Activated CD4-positive, alpha-beta T cell treated with anti-CD3 and anti-CD28 coated beads for 1 hour (primary cell): ENCODE measurements at regions not wholly inside any gene's neighbourhood (a gene's known extent, or its start where the extent isn't known, plus 50 kb on each side); places are given as distances from the start of the nearest gene placed in this dataset.

Experiments
- DNase-seq: peaks from one replicate; pipeline ENCODE4 v3.0.0-alpha.2; 2020

DNA sequence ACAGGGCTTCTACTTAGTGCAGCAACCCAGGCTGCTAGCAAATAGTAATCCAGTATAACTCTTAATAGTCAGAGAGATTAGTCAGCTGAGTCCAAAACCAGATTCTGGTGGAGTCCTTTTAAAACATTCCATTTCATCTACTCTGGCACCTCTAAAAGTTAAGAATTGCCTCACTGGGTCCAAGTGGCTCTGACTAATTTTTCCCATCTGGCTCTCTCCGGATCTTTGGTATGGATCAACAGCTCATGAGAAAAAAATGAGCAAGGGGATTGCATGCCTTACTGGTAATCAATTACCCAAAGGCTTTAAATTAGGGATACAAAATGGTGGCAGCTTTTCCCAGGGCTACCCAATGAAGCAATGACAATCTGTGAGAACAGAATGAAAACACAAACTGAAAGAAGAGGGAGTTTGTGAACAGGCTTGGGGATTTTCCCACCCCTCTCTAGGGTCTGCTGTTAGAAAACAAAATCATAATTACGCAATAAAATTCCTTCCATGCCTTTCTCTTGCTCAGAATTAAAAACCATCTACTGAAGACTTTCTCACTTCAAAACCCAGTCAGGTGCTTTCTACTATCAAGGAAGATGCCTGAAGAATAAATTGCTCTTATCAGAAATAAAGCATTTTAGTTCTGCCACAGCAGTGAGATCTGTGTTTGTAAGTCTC is 84.6 kb upstream of the PMFBP1 start:
- no peak for DNase-seq

DNA sequence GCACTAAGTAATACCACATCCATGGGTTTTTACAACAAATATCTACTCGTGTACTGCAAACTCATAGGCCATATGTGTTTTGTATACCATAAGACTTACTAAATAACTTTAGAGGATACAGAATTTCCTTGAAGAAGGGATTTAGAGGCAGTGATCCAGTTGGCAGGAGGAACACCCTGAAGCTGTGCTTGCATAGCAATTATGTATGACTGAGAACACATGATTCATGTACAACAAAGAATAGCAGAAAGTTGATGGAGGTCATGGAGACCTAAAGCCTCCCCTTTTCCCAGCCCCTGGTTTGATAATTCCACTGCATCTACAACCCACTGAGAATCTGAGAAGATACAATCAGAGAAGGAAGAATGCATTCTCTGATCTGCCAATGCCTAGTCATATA is 83.8 kb upstream of the PMFBP1 start:
- no peak for DNase-seq

DNA sequence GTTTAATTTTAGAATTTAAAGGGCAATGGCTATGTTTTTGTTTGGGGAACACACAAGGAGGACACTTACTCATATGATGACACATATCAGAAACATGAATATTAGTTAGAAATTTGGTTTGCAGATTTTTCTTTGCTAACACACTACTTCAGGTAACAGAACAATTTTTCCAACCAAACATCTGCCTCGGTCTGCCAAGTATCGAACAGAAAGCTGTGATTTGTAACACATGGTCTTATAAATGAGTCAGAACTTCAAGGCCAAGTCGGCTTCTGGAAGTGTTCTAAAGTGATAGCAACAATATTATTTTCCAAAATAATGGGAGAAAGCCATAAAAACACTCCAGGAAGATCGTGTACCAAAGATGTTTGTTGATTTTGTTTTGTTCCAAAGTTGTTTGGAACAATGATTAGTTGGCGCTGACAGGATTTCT is 75.9 kb upstream of the PMFBP1 start:
- no peak for DNase-seq

DNA sequence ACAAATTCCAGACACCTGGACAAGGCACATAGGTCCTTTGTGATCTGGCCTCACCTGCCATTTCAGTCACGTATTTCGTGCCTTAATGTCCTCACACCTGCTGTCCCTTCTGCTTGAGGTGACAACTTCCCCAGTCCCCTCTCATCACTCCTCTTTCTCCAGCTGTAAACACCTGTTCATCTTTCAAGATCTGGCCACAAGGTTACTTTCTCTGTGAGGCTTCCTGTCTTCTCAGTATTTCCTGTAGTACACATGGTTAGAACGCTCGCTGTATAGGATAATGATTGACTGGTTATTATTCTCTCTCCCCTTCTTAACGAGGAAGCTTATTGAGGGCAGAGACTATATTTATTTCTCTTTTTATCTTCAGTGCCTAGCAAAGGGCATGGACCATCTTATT is 74.5 kb upstream of the PMFBP1 start:
- no peak for DNase-seq

DNA sequence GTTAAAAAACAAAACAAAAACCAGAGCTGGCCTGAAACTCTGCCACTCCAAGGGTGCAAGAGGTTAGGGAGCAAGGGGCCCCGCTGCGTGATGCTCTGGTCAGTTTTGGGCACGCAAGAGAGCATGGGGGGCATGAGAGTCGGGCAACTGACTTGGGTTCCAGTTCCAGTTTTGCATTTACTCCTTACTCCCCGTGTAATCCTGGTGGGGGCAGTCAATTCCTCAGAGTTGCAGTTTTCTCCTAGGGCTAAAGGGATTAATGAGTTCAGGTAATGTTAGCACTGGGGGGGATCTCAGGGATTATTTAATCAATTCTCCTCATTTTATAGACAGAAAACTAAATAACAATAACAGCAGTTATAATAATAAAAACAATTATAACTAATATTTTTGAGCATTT is 72.9 kb upstream of the PMFBP1 start:
- DNase-seq, result no peak

DNA sequence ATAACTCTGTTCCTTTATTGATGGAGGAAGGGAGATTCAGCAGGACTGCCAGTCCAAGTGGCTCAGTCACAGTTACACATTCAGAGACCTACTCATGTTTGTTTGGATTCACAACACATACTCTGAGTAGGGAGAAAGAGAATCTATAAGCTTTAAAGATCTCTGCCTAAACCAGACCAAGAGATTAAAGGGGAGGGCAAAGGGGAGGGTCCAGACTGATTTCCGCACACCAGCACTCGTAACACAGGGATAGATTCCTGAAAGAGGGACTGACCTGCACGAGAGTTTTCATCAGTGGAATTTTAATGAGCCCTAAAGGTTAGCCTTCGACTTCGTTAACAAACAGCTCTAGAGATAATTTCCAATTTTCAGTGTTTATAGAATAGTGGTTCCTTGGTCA is 71.7 kb upstream of the PMFBP1 start:
- DNase-seq, result no peak

DNA sequence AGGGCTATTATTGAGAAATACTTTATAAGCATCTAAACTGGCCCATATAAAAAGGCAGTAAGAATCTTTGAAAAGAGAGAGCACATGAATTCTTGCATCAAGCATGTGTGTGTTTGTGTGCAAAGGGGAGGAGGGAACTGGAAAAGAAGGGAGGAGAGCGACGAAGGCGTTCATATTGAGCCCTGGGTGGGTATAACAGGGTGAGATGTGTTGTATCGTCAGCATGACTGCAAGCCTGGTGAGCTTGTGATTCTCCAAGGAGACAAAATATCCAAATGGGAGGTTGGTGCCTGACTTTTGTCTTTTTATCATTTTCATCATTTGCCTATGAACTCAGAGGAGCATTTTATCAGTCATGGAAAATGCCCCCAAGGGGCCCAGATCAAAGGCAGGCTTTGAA is 70.8 kb upstream of the PMFBP1 start:
- DNase-seq, result no peak

DNA sequence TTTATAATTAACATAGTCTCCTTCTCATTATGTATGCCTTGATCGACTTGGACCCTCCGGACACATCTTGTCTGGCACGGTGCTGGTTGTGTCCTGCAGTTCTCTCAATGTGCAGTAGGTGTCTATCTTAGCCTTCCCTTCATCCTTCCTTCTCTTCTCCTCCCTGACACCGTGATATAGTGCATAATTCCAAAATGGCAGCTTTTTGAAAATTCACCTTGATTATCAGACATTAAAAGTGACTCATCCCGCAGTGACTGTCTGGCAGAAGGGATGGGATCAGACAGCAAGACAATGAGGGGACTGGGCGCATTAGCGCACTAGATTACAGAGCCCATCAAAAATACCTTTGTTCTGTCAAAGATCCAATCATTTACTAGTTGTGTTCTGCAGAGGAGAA is 70.0 kb upstream of the PMFBP1 start:
- DNase-seq, result no peak

DNA sequence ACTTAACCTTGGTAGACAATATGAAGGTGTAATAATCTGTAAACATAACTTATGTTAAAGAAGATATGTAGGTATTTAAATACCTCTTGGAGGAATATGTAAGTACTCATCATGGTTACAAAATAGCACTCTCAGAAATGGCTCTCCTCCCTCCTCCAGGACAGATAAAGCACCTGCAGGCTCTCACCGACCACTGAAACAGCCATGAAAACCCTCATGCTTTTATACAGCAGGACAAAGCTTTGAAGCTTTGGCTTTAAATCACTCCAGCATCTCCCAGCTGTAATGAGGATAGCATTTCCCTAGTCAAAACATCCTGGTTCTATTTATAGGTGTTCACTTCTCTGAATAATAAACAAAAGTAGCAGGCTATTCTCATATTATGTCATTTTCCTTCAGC is 69.1 kb upstream of the PMFBP1 start:
- no peak for DNase-seq

DNA sequence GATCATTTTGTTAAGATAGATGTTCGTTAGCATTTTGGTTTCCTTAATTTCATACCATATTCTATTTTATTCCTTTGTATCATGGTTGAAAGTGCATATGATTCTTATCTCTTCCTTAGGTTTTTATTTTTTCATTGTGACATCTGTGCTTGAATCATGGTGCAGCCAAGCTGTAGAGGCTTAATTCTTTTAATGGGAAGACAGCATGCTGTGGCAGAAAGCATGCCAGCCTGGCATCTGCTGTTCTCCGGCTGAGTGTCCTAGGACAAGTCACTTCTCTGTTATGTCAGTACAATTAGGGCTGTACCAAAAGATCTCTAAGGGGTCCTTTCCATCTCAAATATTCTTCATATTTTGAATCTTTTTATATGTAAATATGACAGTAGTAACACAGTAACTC is 68.5 kb upstream of the PMFBP1 start:
- DNase-seq, result no peak

DNA sequence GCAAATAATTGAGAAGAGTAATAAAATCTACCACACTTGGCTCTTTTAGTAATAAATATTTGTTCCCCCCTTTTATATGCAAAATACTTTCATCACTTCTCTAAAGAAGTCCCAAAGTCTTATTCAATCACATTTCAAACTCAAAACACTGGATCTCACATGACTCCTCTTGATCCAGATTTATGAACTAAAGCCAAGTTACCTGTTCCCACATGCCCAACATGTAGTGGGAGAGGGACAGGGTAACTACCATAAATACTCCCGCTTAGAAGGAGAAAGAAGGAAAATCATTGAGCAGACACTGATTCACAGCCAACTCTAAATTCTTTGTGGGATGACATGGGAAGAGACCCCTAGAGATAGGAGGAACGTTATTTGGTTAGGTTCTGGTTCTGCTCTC is 64.9 kb upstream of the PMFBP1 start:
- no peak for DNase-seq

DNA sequence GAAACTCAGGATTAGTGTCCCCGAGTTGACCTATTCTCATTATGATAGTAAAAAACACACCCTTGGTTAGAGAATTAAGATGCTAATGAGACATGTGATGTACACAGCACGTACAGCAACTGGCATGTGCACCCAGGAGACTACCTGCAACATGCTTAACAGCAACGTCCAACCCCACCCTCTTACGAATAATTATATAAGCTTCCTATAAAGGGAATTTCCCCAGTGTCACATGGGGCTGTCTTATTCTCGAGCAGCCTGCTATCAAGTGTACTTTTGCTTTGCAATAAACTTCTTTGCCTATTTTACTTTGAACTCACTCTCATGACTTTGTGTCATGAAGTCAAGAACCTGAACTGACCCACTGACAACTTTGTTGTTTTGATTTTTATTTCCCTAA is 62.4 kb upstream of the PMFBP1 start:
- no peak for DNase-seq

DNA sequence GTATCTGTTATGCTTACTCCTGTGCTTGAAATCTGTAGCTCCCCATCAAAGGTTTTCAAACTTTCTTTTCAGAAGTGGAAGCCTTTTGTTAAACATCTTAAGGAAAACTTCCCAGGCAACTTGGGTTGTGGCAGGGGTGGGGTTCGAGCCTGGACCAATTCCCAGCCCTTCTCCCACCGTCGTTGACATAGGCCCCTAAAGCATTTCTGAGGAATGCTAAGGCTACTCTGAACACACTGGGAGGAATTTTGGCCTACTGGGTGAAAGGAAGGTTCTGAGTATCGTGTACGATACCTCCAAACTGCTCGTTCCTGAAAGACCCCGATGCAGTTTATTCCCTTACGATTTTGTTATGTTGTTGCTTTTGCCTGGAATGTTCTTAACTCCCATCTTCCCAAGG is 56.1 kb upstream of the PMFBP1 start:
- no peak for DNase-seq

DNA sequence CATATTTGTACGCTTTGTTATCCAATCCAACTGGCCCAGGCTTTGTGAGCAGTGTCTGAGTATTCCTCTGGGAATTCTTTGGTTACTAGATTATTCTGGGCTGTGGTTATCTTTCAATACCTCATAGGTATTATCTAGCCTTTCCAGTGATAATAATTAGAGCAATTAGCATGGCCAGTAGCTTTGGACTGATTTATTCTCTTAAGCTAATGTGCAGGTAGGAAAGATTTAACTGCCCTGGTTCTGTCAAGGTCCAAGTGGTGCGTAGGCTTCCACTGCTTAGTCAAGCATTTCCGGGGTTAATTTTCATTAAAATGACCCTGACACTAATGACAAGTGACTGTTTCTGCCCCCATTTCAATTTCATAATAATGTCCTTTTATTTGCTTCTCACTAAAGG is 54.2 kb upstream of the PMFBP1 start:
- DNase-seq, result no peak

DNA sequence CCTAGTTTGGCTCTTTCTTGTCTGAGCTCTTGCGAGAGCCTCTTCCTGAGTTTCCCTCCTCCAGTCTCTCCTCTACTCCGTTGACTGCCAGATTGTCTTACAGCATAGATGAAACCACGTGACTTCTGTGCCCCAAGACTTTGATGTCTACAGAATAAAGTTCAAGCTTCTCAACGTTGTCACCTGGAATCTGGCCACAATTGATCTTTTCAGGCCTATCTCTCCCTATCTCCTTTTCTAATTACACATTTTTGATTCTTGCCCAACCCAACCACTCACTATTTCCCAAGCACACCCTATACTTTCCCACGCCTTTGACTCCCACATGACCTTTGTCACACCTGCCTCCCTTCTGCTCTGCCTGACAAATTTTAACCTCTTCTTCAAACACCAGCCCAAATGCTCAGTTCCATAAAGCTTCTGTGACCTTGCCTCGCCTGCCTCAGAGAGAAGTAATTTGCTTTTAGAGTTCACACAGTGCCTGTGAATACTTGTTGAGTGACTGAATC is 52.4 kb upstream of the PMFBP1 start:
- no peak for DNase-seq

DNA sequence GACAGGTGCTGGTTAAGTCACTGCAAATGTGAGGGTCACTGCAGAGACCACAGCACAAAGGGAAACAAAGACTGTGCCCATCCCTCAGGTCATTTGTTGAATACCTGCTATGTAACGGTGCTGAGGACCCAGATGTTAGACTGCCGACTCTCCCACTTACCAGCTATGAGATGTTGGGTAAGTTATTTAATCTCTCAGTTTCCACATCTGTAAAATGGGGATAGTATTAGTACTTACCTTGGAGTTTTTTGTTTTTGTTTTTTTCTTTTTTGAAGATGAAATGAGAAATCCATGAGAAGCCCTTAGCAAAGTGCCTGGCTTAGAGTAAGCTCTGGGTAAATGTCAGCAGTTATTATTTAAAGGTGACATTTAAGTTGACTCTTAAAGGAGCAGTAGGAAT is 50.5 kb upstream of the PMFBP1 start:
- no peak for DNase-seq
